GM23248 (cell line): ENCODE measurements at regions not wholly inside any gene's neighbourhood (a gene's known extent, or its start where the extent isn't known, plus 50 kb on each side); places are given as distances from the start of the nearest gene placed in this dataset.

Experiments
- EZH2 ChIP-seq: fragments of 200-600 bp; sonication (generic); IDR thresholded peaks from 2 replicates; pipeline ENCODE4 v1.6.1; 2018; ENCODE audit warnings: antibody characterized with exemption, mild to moderate bottlenecking; ENCODE audit not compliant: insufficient read depth, poor library complexity, severe bottlenecking
- EZH2phosphoT487 ChIP-seq: fragments of 200-600 bp; sonication (generic); IDR thresholded peaks from 2 replicates; pipeline ENCODE4 v1.6.1; 2018; ENCODE audit warnings: antibody characterized with exemption, moderate library complexity, mild to moderate bottlenecking, low read depth; ENCODE audit not compliant: insufficient read depth

DNA sequence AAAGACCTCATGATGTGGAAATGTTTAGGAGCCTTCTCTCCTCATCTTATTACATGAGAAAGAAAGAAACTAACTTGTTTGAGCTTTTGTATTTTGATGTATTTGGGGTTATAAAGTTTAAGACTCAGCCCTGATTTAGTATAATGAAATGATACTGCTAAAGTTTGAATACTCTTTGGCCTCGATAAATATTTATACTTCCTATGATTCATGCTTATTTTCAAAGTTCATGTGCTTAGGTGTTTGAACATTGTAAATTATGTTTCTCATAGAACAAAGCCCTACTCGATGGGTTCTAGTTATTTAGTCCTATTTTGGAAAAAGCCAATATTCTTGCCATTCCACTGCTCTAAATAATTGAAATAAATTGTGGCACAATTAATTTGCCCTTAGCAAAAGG, 303.2 kb downstream of the ZWINT start:
- TF ChIP-seq EZH2 (no peak), EZH2phosphoT487 (no peak)
